Epithelial cell of esophagus (primary cell): ENCODE measurements at regions not wholly inside any gene's neighbourhood (a gene's known extent, or its start where the extent isn't known, plus 50 kb on each side); places are given as distances from the start of the nearest gene placed in this dataset.

Experiments
- DNase-seq: peaks from one replicate; pipeline ENCODE4 v3.0.0; 2010; ENCODE audit warnings: low read depth
- H3K4me3 ChIP-seq: 2 replicates; pipeline ENCODE4 v1.5.1; 2011; ENCODE audit warnings: mild to moderate bottlenecking, low read length, control low read depth
- CTCF ChIP-seq: IDR thresholded peaks from 2 replicates; pipeline ENCODE4 v1.5.1; 2011; ENCODE audit warnings: low read depth, mild to moderate bottlenecking, low read length, control low read depth, inconsistent platforms; ENCODE audit not compliant: insufficient read depth; ENCODE audit errors: missing control alignments

GRCh38 chr5:112016980-112017379 is 260.0 kb upstream of the NREP start:
- TF ChIP-seq CTCF = no peak
- no peak overlapping the region for H3K4me3 ChIP-seq
- DNase-seq = no peak

- TF ChIP-seq CTCF = no peak
- DNase-seq = no peak
- H3K4me3 ChIP-seq = no peak overlapping the region
These were observed 257.9 kb upstream of the NREP start for GRCh38 chr5:112014783-112015395.

GRCh38 chr5:112013660-112014059 is 256.7 kb upstream of the NREP start:
- TF ChIP-seq CTCF = no peak
- H3K4me3 ChIP-seq = no peak overlapping the region
- DNase-seq = no peak

- DNase-seq = no peak
- no peak for TF ChIP-seq CTCF
- H3K4me3 ChIP-seq = no peak overlapping the region
These were observed 255.1 kb upstream of the NREP start for GRCh38 chr5:112012104-112012503.

- H3K4me3 ChIP-seq = no peak overlapping the region
- no peak for DNase-seq
- no peak for TF ChIP-seq CTCF
These were observed 253.5 kb upstream of the NREP start for GRCh38 chr5:112010475-112010874.

- TF ChIP-seq CTCF = no peak
- H3K4me3 ChIP-seq = no peak overlapping the region
- DNase-seq = peak; percentile 49
These were observed 249.7 kb upstream of the NREP start for GRCh38 chr5:112006721-112007120.

- H3K4me3 ChIP-seq = no peak overlapping the region
- DNase-seq = peak; percentile 17
- no peak for TF ChIP-seq CTCF
These were observed 248.6 kb upstream of the NREP start for GRCh38 chr5:112005623-112005930.
